Hepatocyte (in vitro differentiated cells): ENCODE measurements at regions not wholly inside any gene's neighbourhood (a gene's known extent, or its start where the extent isn't known, plus 50 kb on each side); places are given as distances from the start of the nearest gene placed in this dataset.

Source experiments
- DNase-seq: peaks from one replicate; pipeline ENCODE4 v3.0.0-alpha.2; 2016; ENCODE audit warnings: low spot score
- H2AFZ ChIP-seq: fragments of 200-600 bp; sonication (generic); 2 replicates; pipeline ENCODE4 v1.6.0; 2016; ENCODE audit warnings: antibody characterized with exemption, mild to moderate bottlenecking
- H3K27ac ChIP-seq: fragments of 200-600 bp; sonication (generic); 2 replicates; pipeline ENCODE4 v1.5.1; 2016; ENCODE audit warnings: mild to moderate bottlenecking
- H3K27me3 ChIP-seq: fragments of 200-600 bp; sonication (generic); 2 replicates; pipeline ENCODE4 v1.6.1; 2016
- H3K36me3 ChIP-seq: fragments of 200-600 bp; sonication (generic); replicated peaks from 2 replicates; pipeline ENCODE4 v1.5.1; 2016; ENCODE audit warnings: low read depth; ENCODE audit not compliant: insufficient read depth
- H3K4me1 ChIP-seq: fragments of 200-600 bp; sonication (generic); 2 replicates; pipeline ENCODE4 v1.5.1; 2016; ENCODE audit warnings: mild to moderate bottlenecking, moderate library complexity; ENCODE audit not compliant: insufficient read depth
- H3K4me2 ChIP-seq: fragments of 200-600 bp; sonication (generic); 2 replicates; pipeline ENCODE4 v1.6.0; 2016
- H3K4me3 ChIP-seq: fragments of 200-600 bp; sonication (generic); 2 replicates; pipeline ENCODE4 v1.5.1; 2016; ENCODE audit warnings: mild to moderate bottlenecking
- H3K79me2 ChIP-seq: fragments of 200-600 bp; sonication (generic); 2 replicates; pipeline ENCODE4 v1.6.0; 2017; ENCODE audit warnings: mild to moderate bottlenecking
- H3K9me2 ChIP-seq: fragments of 200-600 bp; sonication (generic); replicated peaks from 2 replicates; pipeline ENCODE4 v1.6.0; 2017; ENCODE audit warnings: mild to moderate bottlenecking; ENCODE audit not compliant: insufficient read depth
- H3K9me3 ChIP-seq: fragments of 200-600 bp; sonication (generic); 2 replicates; pipeline ENCODE4 v1.5.1; 2016; ENCODE audit warnings: low read depth, mild to moderate bottlenecking
- H4K20me1 ChIP-seq: fragments of 200-600 bp; sonication (generic); 2 replicates; pipeline ENCODE4 v1.6.0; 2016; ENCODE audit warnings: mild to moderate bottlenecking; ENCODE audit not compliant: insufficient read depth, poor library complexity, severe bottlenecking
- EZH2 ChIP-seq: fragments of 200-600 bp; sonication (generic); IDR thresholded peaks from 2 replicates; pipeline ENCODE4 v1.6.1; 2016; ENCODE audit warnings: antibody characterized with exemption, mild to moderate bottlenecking, borderline replicate concordance
- EZH2phosphoT487 ChIP-seq: fragments of 200-600 bp; sonication (generic); IDR thresholded peaks from one replicate; pipeline ENCODE4 v1.6.1; 2018; ENCODE audit warnings: antibody characterized with exemption, mild to moderate bottlenecking, low read depth, moderate library complexity; ENCODE audit not compliant: unreplicated experiment, severe bottlenecking
- WGBS: methylation state at CpG from one replicate; pipeline ENCODE4 v1.1.6; 2016; ENCODE audit warnings: low lambda C conversion rate; ENCODE audit errors: missing lambda C conversion rate; 5-methylcytosine and 5-hydroxymethylcytosine counted together
- TF ChIP-seq, protein P1 (sequence below): fragments of 200-600 bp; sonication (generic); IDR thresholded peaks from 2 replicates; pipeline ENCODE4 v1.5.1; 2016; ENCODE audit warnings: antibody characterized with exemption, mild to moderate bottlenecking; ENCODE audit not compliant: poor library complexity

- no peaks in the 10 kb centered on the region for H3K79me2 ChIP-seq
- TF ChIP-seq EZH2phosphoT487: no peak
- no peak for TF ChIP-seq EZH2
- TF ChIP-seq, protein P1, sequence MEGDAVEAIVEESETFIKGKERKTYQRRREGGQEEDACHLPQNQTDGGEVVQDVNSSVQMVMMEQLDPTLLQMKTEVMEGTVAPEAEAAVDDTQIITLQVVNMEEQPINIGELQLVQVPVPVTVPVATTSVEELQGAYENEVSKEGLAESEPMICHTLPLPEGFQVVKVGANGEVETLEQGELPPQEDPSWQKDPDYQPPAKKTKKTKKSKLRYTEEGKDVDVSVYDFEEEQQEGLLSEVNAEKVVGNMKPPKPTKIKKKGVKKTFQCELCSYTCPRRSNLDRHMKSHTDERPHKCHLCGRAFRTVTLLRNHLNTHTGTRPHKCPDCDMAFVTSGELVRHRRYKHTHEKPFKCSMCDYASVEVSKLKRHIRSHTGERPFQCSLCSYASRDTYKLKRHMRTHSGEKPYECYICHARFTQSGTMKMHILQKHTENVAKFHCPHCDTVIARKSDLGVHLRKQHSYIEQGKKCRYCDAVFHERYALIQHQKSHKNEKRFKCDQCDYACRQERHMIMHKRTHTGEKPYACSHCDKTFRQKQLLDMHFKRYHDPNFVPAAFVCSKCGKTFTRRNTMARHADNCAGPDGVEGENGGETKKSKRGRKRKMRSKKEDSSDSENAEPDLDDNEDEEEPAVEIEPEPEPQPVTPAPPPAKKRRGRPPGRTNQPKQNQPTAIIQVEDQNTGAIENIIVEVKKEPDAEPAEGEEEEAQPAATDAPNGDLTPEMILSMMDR: no peak
- DNase-seq: peak; percentile 39
- WGBS: 66% methylated on average over 5 of the region's 5 CpGs
- H3K9me2 ChIP-seq: no peaks in the 10 kb centered on the region
- H3K4me1 ChIP-seq: no peaks in the 10 kb centered on the region
- no peak overlapping the region for H3K4me3 ChIP-seq
- no peaks in the 10 kb centered on the region for H3K36me3 ChIP-seq
- no peak overlapping the region for H3K4me2 ChIP-seq
- no peak overlapping the region for H2AFZ ChIP-seq
- H3K27ac ChIP-seq: no peak overlapping the region
- H4K20me1 ChIP-seq: no peaks in the 10 kb centered on the region
- no peaks in the 10 kb centered on the region for H3K27me3 ChIP-seq
- H3K9me3 ChIP-seq: no peaks in the 10 kb centered on the region
These were observed 1392.3 kb upstream of the CDH9 start for GRCh38 chr5:28430565-28431178.

DNA sequence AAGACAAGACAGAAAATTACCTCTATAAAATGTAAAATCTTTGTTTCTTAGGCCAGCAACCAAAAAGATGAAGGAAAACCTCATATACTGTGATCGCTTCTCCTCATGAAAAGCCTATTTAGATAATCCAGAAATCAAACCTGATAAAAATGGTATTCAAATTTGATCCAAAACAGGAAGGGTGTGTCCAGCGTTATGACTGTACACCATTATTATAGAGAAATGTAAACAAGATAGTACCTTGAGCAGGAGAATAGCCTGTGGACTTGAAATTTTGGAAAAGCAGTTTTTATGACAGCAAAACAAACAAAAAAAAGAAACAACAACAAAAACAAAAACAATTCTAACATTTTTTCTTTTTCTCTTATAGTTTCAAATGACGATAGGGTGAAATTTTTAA, 1382.8 kb upstream of the CDH9 start:
- H3K9me3 ChIP-seq: no peaks in the 10 kb centered on the region
- no peaks in the 10 kb centered on the region for H3K79me2 ChIP-seq
- H3K9me2 ChIP-seq: no peaks in the 10 kb centered on the region
- no peak overlapping the region for H2AFZ ChIP-seq
- H3K4me3 ChIP-seq: no peak overlapping the region
- no peaks in the 10 kb centered on the region for H3K4me1 ChIP-seq
- no peak overlapping the region for H3K4me2 ChIP-seq
- H3K27me3 ChIP-seq: no peaks in the 10 kb centered on the region
- H3K36me3 ChIP-seq: no peaks in the 10 kb centered on the region
- no peak overlapping the region for H3K27ac ChIP-seq
- WGBS: 75% methylated on average over 3 of the region's 3 CpGs
- TF ChIP-seq EZH2phosphoT487: no peak
- no peak for TF ChIP-seq EZH2
- TF ChIP-seq, protein P1: no peak
- H4K20me1 ChIP-seq: no peaks in the 10 kb centered on the region
- DNase-seq: no peak

GRCh38 chr5:28415791-28416443, 1377.5 kb upstream of the CDH9 start:
- Histone ChIP-seq H3K9me2 (no peaks in the 10 kb centered on the region), H4K20me1 (no peaks in the 10 kb centered on the region), H3K4me1 (no peaks in the 10 kb centered on the region), H3K36me3 (no peaks in the 10 kb centered on the region), H3K9me3 (no peaks in the 10 kb centered on the region), H3K27me3 (no peaks in the 10 kb centered on the region), H2AFZ (no peak overlapping the region), H3K79me2 (no peaks in the 10 kb centered on the region), H3K4me2 (no peak overlapping the region), H3K27ac (no peak overlapping the region), H3K4me3 (no peak overlapping the region)
- 87% methylated on average over 2 of the region's 2 CpGs for WGBS
- TF ChIP-seq EZH2: no peak
- TF ChIP-seq, protein P1: no peak
- TF ChIP-seq EZH2phosphoT487: no peak
- no peak for DNase-seq
